NB4 (cell line): ENCODE measurements at regions not wholly inside any gene's neighbourhood (a gene's known extent, or its start where the extent isn't known, plus 50 kb on each side); places are given as distances from the start of the nearest gene placed in this dataset.

ENCODE experiments used
- CTCF ChIP-seq: IDR thresholded peaks from one replicate; pipeline ENCODE4 v1.5.1; 2012; ENCODE audit warnings: low read depth, low read length
- POLR2A ChIP-seq: IDR thresholded peaks from 2 replicates; pipeline ENCODE4 v1.6.1; 2011; ENCODE audit warnings: mild to moderate bottlenecking; ENCODE audit not compliant: insufficient read length; ENCODE audit errors: extremely low read depth

GRCh38 chr2:147375073-147375472, 469.8 kb upstream of the ACVR2A start:
- TF ChIP-seq POLR2A (no peak), CTCF (no peak)
